Jurkat, Clone E6-1 (cell line): ENCODE measurements at regions not wholly inside any gene's neighbourhood (a gene's known extent, or its start where the extent isn't known, plus 50 kb on each side); places are given as distances from the start of the nearest gene placed in this dataset.

ENCODE experiments used
- DNase-seq: peaks from one replicate; pipeline ENCODE4 v3.0.0-alpha.2; 2011; ENCODE audit warnings: low read depth, low spot score
- H3K4me3 ChIP-seq: 2 replicates; pipeline ENCODE4 v1.5.1; 2011; ENCODE audit warnings: mild to moderate bottlenecking, low read length, control low read depth, moderate library complexity

- no peak for DNase-seq
- no peak overlapping the region for H3K4me3 ChIP-seq
These were observed 1188.0 kb downstream of the UQCRFS1 start for GRCh38 chr19:28024920-28025319.

- no peak for DNase-seq
- H3K4me3 ChIP-seq = no peak overlapping the region
These were observed 1189.9 kb downstream of the UQCRFS1 start for GRCh38 chr19:28023064-28023463.

- no peak overlapping the region for H3K4me3 ChIP-seq
- DNase-seq = no peak
These were observed 1190.4 kb downstream of the UQCRFS1 start for GRCh38 chr19:28022506-28022905.

- H3K4me3 ChIP-seq = peak overlapping the region; percentile 3; the same call in 1 of the 2 replicates
- DNase-seq = peak; percentile 96
These were observed 1191.4 kb downstream of the UQCRFS1 start for GRCh38 chr19:28021259-28022185.

GRCh38 chr19:28020619-28021258 lies 1192.2 kb downstream of the UQCRFS1 start:
- H3K4me3 ChIP-seq = peak overlapping the region; percentile 3
- DNase-seq = no peak

- H3K4me3 ChIP-seq = no peak overlapping the region
- DNase-seq = peak; percentile 66
These were observed 1193.0 kb downstream of the UQCRFS1 start for GRCh38 chr19:28019901-28020300.

- H3K4me3 ChIP-seq = no peak overlapping the region
- no peak for DNase-seq
These were observed 1193.6 kb downstream of the UQCRFS1 start for GRCh38 chr19:28019371-28019770.

GRCh38 chr19:28018499-28018898 lies 1194.5 kb downstream of the UQCRFS1 start:
- DNase-seq = peak; percentile 63
- no peak overlapping the region for H3K4me3 ChIP-seq

GRCh38 chr19:28014615-28015405 lies 1198.1 kb downstream of the UQCRFS1 start:
- no peak overlapping the region for H3K4me3 ChIP-seq
- DNase-seq = no peak

- H3K4me3 ChIP-seq = no peak overlapping the region
- DNase-seq = no peak
These were observed 1200.6 kb downstream of the UQCRFS1 start for GRCh38 chr19:28012361-28012760.

- peak; percentile 73 for DNase-seq
- H3K4me3 ChIP-seq = no peak overlapping the region
These were observed 1202.3 kb downstream of the UQCRFS1 start for GRCh38 chr19:28010656-28011055.

GRCh38 chr19:28009696-28010095 lies 1203.3 kb downstream of the UQCRFS1 start:
- no peak for DNase-seq
- H3K4me3 ChIP-seq = no peak overlapping the region

- DNase-seq = no peak
- no peak overlapping the region for H3K4me3 ChIP-seq
These were observed 1204.3 kb downstream of the UQCRFS1 start for GRCh38 chr19:28008695-28009094.

GRCh38 chr19:28003543-28003942 lies 1209.4 kb downstream of the UQCRFS1 start:
- H3K4me3 ChIP-seq = no peak overlapping the region
- DNase-seq = no peak

GRCh38 chr19:27997069-27997468 lies 1215.9 kb downstream of the UQCRFS1 start:
- no peak overlapping the region for H3K4me3 ChIP-seq
- no peak for DNase-seq

- no peak overlapping the region for H3K4me3 ChIP-seq
- DNase-seq = no peak
These were observed 1219.1 kb downstream of the UQCRFS1 start for GRCh38 chr19:27993619-27994570.

GRCh38 chr19:27986299-27986698 lies 1226.7 kb downstream of the UQCRFS1 start:
- H3K4me3 ChIP-seq = no peak overlapping the region
- no peak for DNase-seq

- peak; percentile 14 for DNase-seq
These were observed 1237.4 kb downstream of the UQCRFS1 start for GRCh38 chr19:27975419-27976005.

More at GRCh38 chr19:27975419-27976005, 1237.4 kb downstream of the UQCRFS1 start:
- H3K4me3 ChIP-seq = no peak overlapping the region
